GM23248 (cell line): ENCODE measurements at regions not wholly inside any gene's neighbourhood (a gene's known extent, or its start where the extent isn't known, plus 50 kb on each side); places are given as distances from the start of the nearest gene placed in this dataset.
A peak's percentile ranks its signal among the peaks of the same experiment; 100 is the strongest.

ENCODE experiments used
- DNase-seq: peaks from one replicate; pipeline ENCODE4 v3.0.0-alpha.2; 2015
- H2AFZ ChIP-seq: fragments of 200-600 bp; sonication (generic); 2 replicates; pipeline ENCODE4 v1.6.1; 2016; ENCODE audit warnings: antibody characterized with exemption
- H3F3A ChIP-seq: fragments of 200-600 bp; sonication (generic); 2 replicates; pipeline ENCODE4 v1.6.1; 2016; ENCODE audit warnings: mild to moderate bottlenecking, antibody characterized with exemption, mixed run types; ENCODE audit not compliant: insufficient read depth
- H3K27ac ChIP-seq: fragments of 200-600 bp; sonication (generic); 2 replicates; pipeline ENCODE4 v1.5.1; 2016; ENCODE audit warnings: mild to moderate bottlenecking
- H3K27me3 ChIP-seq: fragments of 200-600 bp; sonication (generic); replicated peaks from 2 replicates; pipeline ENCODE4 v1.6.1; 2016; ENCODE audit warnings: mild to moderate bottlenecking; ENCODE audit not compliant: insufficient read depth
- H3K36me3 ChIP-seq: fragments of 200-600 bp; sonication (generic); 2 replicates; pipeline ENCODE4 v1.6.1; 2016; ENCODE audit warnings: low read depth, mild to moderate bottlenecking
- H3K4me1 ChIP-seq: fragments of 200-600 bp; sonication (generic); 2 replicates; pipeline ENCODE4 v1.6.1; 2016; ENCODE audit warnings: mild to moderate bottlenecking; ENCODE audit not compliant: insufficient read depth
- H3K4me2 ChIP-seq: fragments of 200-600 bp; sonication (generic); one replicate; pipeline ENCODE4 v1.6.1; 2016; ENCODE audit warnings: mild to moderate bottlenecking; ENCODE audit not compliant: unreplicated experiment
- H3K4me3 ChIP-seq: fragments of 200-600 bp; sonication (generic); 2 replicates; pipeline ENCODE4 v1.5.1; 2016; ENCODE audit warnings: mild to moderate bottlenecking
- H3K79me2 ChIP-seq: fragments of 200-600 bp; sonication (generic); 2 replicates; pipeline ENCODE4 v1.6.1; 2016; ENCODE audit warnings: mild to moderate bottlenecking; ENCODE audit not compliant: insufficient read depth
- H3K9ac ChIP-seq: fragments of 200-600 bp; sonication (generic); 2 replicates; pipeline ENCODE4 v1.6.1; 2016; ENCODE audit warnings: mild to moderate bottlenecking
- H3K9me2 ChIP-seq: fragments of 200-600 bp; sonication (generic); 2 replicates; pipeline ENCODE4 v1.6.1; 2016; ENCODE audit warnings: mixed run types, mild to moderate bottlenecking, moderate library complexity; ENCODE audit not compliant: insufficient read depth
- H3K9me3 ChIP-seq: fragments of 200-600 bp; sonication (generic); one replicate; pipeline ENCODE4 v1.6.1; 2017; ENCODE audit warnings: low read depth
- H4K20me1 ChIP-seq: fragments of 200-600 bp; sonication (generic); 2 replicates; pipeline ENCODE4 v1.6.0; 2016; ENCODE audit not compliant: insufficient read depth
- EZH2 ChIP-seq: fragments of 200-600 bp; sonication (generic); IDR thresholded peaks from 2 replicates; pipeline ENCODE4 v1.6.1; 2018; ENCODE audit warnings: antibody characterized with exemption, mild to moderate bottlenecking; ENCODE audit not compliant: insufficient read depth, poor library complexity, severe bottlenecking
- EZH2phosphoT487 ChIP-seq: fragments of 200-600 bp; sonication (generic); IDR thresholded peaks from 2 replicates; pipeline ENCODE4 v1.6.1; 2018; ENCODE audit warnings: antibody characterized with exemption, moderate library complexity, mild to moderate bottlenecking, low read depth; ENCODE audit not compliant: insufficient read depth
- whole genome bisulfite sequencing, 2 experiments: methylation state at CpG; one replicate each; pipeline ENCODE4 v1.1.6; 2015 to 2017; ENCODE audit warnings: low lambda C conversion rate in 2 of 2, low coverage in 1 of 2; ENCODE audit errors: missing lambda C conversion rate in 2 of 2; 5-methylcytosine and 5-hydroxymethylcytosine counted together
- in situ Hi-C: fragments of 300-500 bp; cut with MboI; formaldehyde crosslinking; loops from 2 replicates; pipeline ENCODE4 v1.15.0; 2020

- peak overlapping the region; percentile 61 for H3K27ac ChIP-seq
- no peaks in the 10 kb centered on the region for H4K20me1 ChIP-seq
- H3K36me3 ChIP-seq, result no peaks in the 10 kb centered on the region
- H3K9ac ChIP-seq, result no peak overlapping the region
- DNase-seq, result peak; percentile 64
- WGBS, 2 experiments, result 90 to 100% methylated on average over 1 of the region's 1 CpG
- peaks cover 14% of the 10 kb centered on the region; the same call in 1 of the 2 replicates for H3F3A ChIP-seq
- no peak overlapping the region for H3K4me3 ChIP-seq
- H3K9me3 ChIP-seq, result no peaks in the 10 kb centered on the region
- no peak overlapping the region for H2AFZ ChIP-seq
- H3K79me2 ChIP-seq, result no peaks in the 10 kb centered on the region
- peak overlapping the region; percentile 12 for H3K4me2 ChIP-seq
- no peaks in the 10 kb centered on the region for H3K9me2 ChIP-seq
- peaks cover 12% of the 10 kb centered on the region for H3K4me1 ChIP-seq
- H3K27me3 ChIP-seq, result no peaks in the 10 kb centered on the region
- in situ Hi-C loops, result no loop called here
- TF ChIP-seq EZH2 (no peak), EZH2phosphoT487 (no peak)
These were observed 939.8 kb downstream of the GLUD2 start for GRCh38 chrX:121987163-121987562.

DNA sequence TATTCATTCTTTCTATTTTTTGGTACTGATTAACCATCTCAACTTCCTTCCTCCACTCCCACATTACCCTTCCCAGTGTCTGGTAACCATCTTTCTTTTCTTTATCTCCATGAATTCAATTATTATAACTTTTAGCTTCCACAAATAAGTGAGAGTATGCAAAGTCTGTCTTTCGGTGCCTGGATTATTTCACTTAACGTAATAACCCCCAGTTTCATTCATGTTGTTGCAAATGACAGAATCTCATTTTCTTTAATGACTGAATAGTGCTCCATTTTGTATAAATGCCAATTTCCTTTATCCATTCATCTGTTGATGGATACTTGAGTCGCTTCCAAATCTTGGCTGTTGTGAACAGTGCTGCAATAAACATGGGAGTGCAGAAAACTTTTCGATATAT lies 940.4 kb downstream of the GLUD2 start:
- H3K79me2 ChIP-seq, result no peaks in the 10 kb centered on the region
- peaks cover 12% of the 10 kb centered on the region for H3K4me1 ChIP-seq
- in situ Hi-C loops, result no loop called here
- no peak for DNase-seq
- H2AFZ ChIP-seq, result no peak overlapping the region
- no peaks in the 10 kb centered on the region for H3K36me3 ChIP-seq
- H3K9me3 ChIP-seq, result no peaks in the 10 kb centered on the region
- H3K9ac ChIP-seq, result no peak overlapping the region
- H4K20me1 ChIP-seq, result no peaks in the 10 kb centered on the region
- H3K4me2 ChIP-seq, result no peak overlapping the region
- H3K4me3 ChIP-seq, result no peak overlapping the region
- no peak for TF ChIP-seq EZH2phosphoT487
- TF ChIP-seq EZH2, result no peak
- WGBS, 2 experiments, result 96 to 100% methylated on average over 4 of the region's 4 CpGs
- H3K27ac ChIP-seq, result peak overlapping the region; percentile 61; the same call in 1 of the 2 replicates
- no peaks in the 10 kb centered on the region for H3K9me2 ChIP-seq
- peaks cover 14% of the 10 kb centered on the region; the same call in 1 of the 2 replicates for H3F3A ChIP-seq
- H3K27me3 ChIP-seq, result no peaks in the 10 kb centered on the region

DNA sequence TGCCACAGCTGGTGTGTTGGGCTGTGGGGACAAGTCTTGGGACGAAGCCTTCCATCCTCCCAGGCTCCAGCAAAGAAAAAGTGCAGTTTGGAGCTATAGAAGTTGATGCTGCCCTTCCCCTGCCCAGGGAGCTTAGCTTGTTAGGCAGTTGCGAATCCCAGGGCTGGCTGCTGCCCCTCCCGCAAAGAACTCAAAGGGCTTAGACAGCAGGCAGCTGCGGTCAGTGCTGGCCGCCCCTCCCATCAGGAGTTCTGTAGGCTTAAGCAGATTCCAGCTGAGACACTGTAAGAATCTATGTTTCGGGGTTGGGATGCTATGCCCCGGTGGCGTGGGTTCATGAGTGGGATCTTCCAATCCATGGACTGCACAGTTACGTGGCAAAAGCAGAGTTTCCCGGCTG lies 956.7 kb downstream of the GLUD2 start:
- Histone ChIP-seq H3K27me3 (no peaks in the 10 kb centered on the region), H2AFZ (no peak overlapping the region), H3K4me1 (no peaks in the 10 kb centered on the region), H3K4me2 (no peak overlapping the region), H3K9ac (no peak overlapping the region), H3K9me3 (no peaks in the 10 kb centered on the region), H4K20me1 (no peaks in the 10 kb centered on the region), H3K9me2 (no peaks in the 10 kb centered on the region), H3F3A (no peaks in the 10 kb centered on the region), H3K4me3 (no peak overlapping the region), H3K79me2 (no peaks in the 10 kb centered on the region), H3K36me3 (no peaks in the 10 kb centered on the region), H3K27ac (no peak overlapping the region)
- in situ Hi-C loops, result no loop called here
- WGBS, 2 experiments, result 70 to 79% methylated on average over 7 of the region's 10 CpGs
- DNase-seq, result no peak
- TF ChIP-seq EZH2, result no peak
- TF ChIP-seq EZH2phosphoT487, result no peak

DNA sequence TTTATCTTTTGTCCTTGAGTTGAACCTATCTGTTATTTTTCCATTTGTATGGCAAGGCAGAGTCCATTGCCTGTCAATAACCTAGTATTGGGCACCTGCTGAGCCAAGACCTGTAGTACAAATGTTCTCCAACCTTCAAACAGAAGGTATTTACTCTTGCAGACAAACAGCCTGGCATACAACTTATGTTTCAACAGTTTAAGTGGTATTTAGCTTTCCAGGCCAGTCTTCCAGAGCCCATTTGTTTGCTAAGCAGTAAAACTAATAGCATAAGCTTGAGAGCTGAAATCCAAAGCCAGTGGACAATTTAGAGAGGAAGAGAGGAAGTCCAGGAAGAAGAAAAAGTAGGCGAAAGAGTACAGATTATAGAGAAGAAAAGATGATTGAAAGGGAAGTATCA lies 979.3 kb downstream of the GLUD2 start:
- Histone ChIP-seq H3K36me3 (no peaks in the 10 kb centered on the region), H3K27me3 (no peaks in the 10 kb centered on the region), H3K9me2 (no peaks in the 10 kb centered on the region), H3K4me2 (no peak overlapping the region), H3K79me2 (no peaks in the 10 kb centered on the region), H3K4me3 (no peak overlapping the region), H3K9ac (no peak overlapping the region), H4K20me1 (no peaks in the 10 kb centered on the region), H3F3A (no peaks in the 10 kb centered on the region), H3K27ac (no peak overlapping the region), H2AFZ (no peak overlapping the region), H3K4me1 (no peaks in the 10 kb centered on the region), H3K9me3 (no peaks in the 10 kb centered on the region)
- 39 to 63% methylated on average over 1 of the region's 1 CpG for WGBS, 2 experiments
- no peak for TF ChIP-seq EZH2
- no peak for TF ChIP-seq EZH2phosphoT487
- no peak for DNase-seq
- in situ Hi-C loops, result no loop called here

GRCh38 chrX:122046226-122046625 lies 998.8 kb downstream of the GLUD2 start:
- Histone ChIP-seq H2AFZ (no peak overlapping the region), H3K4me2 (no peak overlapping the region), H3K36me3 (no peaks in the 10 kb centered on the region), H3F3A (no peaks in the 10 kb centered on the region), H3K79me2 (no peaks in the 10 kb centered on the region), H3K9me2 (no peaks in the 10 kb centered on the region), H3K27me3 (no peaks in the 10 kb centered on the region), H4K20me1 (no peaks in the 10 kb centered on the region), H3K27ac (no peak overlapping the region), H3K4me1 (no peaks in the 10 kb centered on the region), H3K4me3 (no peak overlapping the region), H3K9me3 (no peaks in the 10 kb centered on the region), H3K9ac (no peak overlapping the region)
- in situ Hi-C loops, result no loop called here
- 44 to 70% methylated on average over 1 of the region's 1 CpG for WGBS, 2 experiments
- no peak for DNase-seq
- no peak for TF ChIP-seq EZH2phosphoT487
- no peak for TF ChIP-seq EZH2
